Cardiac muscle cell (in vitro differentiated cells and primary cell): ENCODE measurements at regions not wholly inside any gene's neighbourhood (a gene's known extent, or its start where the extent isn't known, plus 50 kb on each side); places are given as distances from the start of the nearest gene placed in this dataset.

ENCODE experiments used
- DNase-seq, 2 donors: peaks; one replicate each; pipeline versions ENCODE4 v3.0.0 to v3.0.0-alpha.2; 2010 to 2017; ENCODE audit warnings: low read depth in 1 of 2, low spot score in 1 of 2
- H3K27ac ChIP-seq: fragments of 200-600 bp; sonication (generic); 2 replicates; pipeline ENCODE4 v1.5.1; 2016
- H3K27me3 ChIP-seq: fragments of 200-600 bp; sonication (generic); 2 replicates; pipeline ENCODE4 v1.6.0; 2016; ENCODE audit warnings: control low read depth
- H3K36me3 ChIP-seq: fragments of 200-600 bp; sonication (generic); 2 replicates; pipeline ENCODE4 v1.5.1; 2016; ENCODE audit warnings: control low read depth
- H3K4me1 ChIP-seq: fragments of 200-600 bp; sonication (generic); 2 replicates; pipeline ENCODE4 v1.8.1; 2017; ENCODE audit warnings: low read depth, mild to moderate bottlenecking, mixed run types
- H3K4me3 ChIP-seq: fragments of 200-600 bp; sonication (generic); 2 replicates; pipeline ENCODE4 v1.5.1; 2016; ENCODE audit warnings: mild to moderate bottlenecking
- H3K9me3 ChIP-seq: fragments of 200-600 bp; sonication (generic); 2 replicates; pipeline ENCODE4 v1.5.1; 2017; ENCODE audit warnings: low read depth, mild to moderate bottlenecking, control low read depth
- TF ChIP-seq, protein P1 (sequence below): IDR thresholded peaks from 2 replicates; pipeline ENCODE4 v1.5.1; 2012; ENCODE audit warnings: low read depth, mild to moderate bottlenecking, low read length

DNA sequence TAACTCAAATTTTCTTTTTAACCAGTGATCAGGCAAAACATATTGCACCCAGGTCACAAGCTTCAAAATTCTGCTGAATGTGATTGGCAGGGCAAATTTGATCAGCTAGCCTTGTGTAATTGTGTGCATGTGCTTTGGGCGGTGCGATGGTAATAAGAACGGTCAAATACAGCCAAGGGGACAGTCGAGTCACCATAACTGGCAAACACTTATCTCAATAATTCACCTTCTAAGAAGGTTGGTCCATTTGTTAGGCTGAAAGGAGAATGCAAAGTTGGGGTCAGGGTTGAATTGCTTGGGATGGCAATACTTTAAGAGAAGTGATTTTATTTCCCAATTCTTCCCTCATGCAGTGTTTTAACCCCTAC is 302.4 kb upstream of the PDZRN3 start:
- H3K4me1 ChIP-seq: no peaks in the 10 kb centered on the region
- no peak overlapping the region for H3K27ac ChIP-seq
- no peak for DNase-seq
- no peaks in the 10 kb centered on the region for H3K36me3 ChIP-seq
- H3K27me3 ChIP-seq: no peaks in the 10 kb centered on the region
- no peak overlapping the region for H3K4me3 ChIP-seq
- TF ChIP-seq, protein P1, sequence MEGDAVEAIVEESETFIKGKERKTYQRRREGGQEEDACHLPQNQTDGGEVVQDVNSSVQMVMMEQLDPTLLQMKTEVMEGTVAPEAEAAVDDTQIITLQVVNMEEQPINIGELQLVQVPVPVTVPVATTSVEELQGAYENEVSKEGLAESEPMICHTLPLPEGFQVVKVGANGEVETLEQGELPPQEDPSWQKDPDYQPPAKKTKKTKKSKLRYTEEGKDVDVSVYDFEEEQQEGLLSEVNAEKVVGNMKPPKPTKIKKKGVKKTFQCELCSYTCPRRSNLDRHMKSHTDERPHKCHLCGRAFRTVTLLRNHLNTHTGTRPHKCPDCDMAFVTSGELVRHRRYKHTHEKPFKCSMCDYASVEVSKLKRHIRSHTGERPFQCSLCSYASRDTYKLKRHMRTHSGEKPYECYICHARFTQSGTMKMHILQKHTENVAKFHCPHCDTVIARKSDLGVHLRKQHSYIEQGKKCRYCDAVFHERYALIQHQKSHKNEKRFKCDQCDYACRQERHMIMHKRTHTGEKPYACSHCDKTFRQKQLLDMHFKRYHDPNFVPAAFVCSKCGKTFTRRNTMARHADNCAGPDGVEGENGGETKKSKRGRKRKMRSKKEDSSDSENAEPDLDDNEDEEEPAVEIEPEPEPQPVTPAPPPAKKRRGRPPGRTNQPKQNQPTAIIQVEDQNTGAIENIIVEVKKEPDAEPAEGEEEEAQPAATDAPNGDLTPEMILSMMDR: no peak
- no peaks in the 10 kb centered on the region for H3K9me3 ChIP-seq

DNA sequence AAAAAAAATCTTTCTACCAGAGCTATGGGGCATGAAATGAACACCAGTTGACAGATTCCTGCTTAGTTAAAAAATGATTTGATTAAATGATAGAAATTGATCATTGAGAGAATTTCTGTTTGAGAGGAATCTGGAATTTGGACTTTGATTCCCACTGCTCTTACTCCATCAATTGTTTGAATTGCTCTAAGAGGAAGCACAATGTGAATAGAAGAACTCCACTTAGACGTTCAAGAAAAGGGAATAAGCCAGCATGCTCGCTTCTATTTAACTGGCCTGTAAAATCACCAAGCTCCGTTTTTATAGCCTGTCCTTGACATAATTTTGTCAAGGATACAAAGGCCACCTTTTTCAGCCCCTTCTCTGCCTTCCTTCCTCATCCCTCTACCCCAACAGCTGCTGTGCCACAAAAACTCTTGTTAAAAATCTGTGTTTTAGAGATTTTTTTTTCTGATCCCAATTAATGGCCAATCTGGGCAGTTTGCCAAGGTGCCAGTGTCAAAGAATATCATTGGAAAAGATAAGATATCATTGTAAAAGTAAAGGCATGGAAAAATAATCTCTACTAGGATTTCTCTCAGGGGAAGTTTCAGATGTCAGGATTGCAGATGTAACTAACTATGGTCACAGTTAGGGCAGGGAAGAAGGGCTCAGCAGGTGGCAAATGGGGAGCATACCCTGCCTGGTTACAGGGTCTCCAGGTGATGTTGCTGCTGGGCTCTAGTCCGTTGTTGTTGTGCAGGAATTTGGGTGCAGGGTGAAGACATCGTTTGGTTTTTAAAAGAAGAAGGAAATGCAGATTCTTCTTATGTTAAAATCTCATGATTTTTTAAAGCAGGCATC is 301.8 kb upstream of the PDZRN3 start:
- no peak for DNase-seq

DNA sequence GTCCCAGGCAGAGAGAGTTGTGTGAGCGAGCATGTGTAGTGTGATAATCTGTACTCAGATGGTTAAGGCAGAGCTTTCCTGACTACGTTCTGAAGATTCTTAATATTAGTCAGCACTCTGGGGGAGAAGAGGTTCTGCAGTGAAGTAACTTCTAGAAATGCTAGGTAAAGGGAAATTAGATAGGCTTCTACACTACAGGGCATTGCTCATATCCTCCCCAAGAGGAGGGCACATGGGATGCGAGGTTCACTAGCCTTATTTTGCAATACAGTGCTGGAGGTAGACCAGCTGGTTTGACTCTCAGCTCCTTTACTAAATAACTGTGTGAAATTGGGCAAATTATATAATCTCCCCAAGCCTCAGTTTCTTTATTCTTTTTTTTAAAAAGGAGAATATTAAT is 300.3 kb upstream of the PDZRN3 start:
- H3K4me3 ChIP-seq: no peak overlapping the region
- no peaks in the 10 kb centered on the region for H3K27me3 ChIP-seq
- no peaks in the 10 kb centered on the region for H3K36me3 ChIP-seq
- DNase-seq: no peak
- TF ChIP-seq, protein P1: no peak
- H3K4me1 ChIP-seq: no peaks in the 10 kb centered on the region
- no peak overlapping the region for H3K27ac ChIP-seq
- H3K9me3 ChIP-seq: no peaks in the 10 kb centered on the region

More for the DNA sequence above, 301.8 kb upstream of the PDZRN3 start:
- Histone ChIP-seq H3K9me3 (no peaks in the 10 kb centered on the region), H3K36me3 (no peaks in the 10 kb centered on the region), H3K4me3 (no peak overlapping the region), H3K27ac (no peak overlapping the region), H3K27me3 (no peaks in the 10 kb centered on the region), H3K4me1 (no peaks in the 10 kb centered on the region)
- TF ChIP-seq, protein P1: no peak

DNA sequence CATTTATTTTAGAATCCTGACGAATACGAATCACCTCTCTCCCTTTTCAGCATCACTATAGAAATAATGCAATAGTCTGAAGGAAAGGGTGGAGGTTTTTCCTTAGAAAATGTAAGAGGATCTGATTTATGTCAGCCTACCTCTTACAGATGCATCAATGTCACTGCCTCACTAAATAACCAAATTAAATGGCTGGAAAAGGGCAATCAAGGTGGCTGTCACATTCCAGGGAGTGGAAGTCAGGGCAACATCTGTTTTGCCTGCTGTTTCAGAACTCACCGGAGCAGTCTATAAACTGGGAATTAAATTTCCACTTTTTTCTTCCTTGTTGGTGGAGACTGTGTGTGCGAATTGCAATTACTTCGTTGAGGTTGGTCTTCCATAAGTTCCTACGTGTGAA is 299.3 kb upstream of the PDZRN3 start:
- DNase-seq: no peak
- H3K4me1 ChIP-seq: no peaks in the 10 kb centered on the region
- H3K4me3 ChIP-seq: no peak overlapping the region
- no peaks in the 10 kb centered on the region for H3K27me3 ChIP-seq
- H3K9me3 ChIP-seq: no peaks in the 10 kb centered on the region
- no peak overlapping the region for H3K27ac ChIP-seq
- H3K36me3 ChIP-seq: no peaks in the 10 kb centered on the region
- TF ChIP-seq, protein P1: no peak

DNA sequence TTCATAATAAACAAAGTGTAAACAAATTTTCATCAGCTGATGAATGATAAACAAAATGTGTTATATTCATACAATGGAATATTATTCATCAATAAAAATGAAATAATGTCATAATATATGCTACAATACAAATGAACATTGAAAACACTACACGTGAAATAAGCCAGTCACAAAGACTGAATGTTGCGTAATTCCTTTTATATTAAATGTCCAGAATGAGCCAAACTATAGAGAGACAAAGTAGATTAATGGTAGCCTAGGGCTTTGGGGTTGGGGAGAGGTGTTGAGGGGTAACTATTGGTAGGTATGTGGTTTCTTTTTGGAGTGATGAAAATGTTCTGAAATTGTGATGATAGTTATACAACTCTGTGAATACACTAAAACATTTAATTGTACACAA is 292.9 kb upstream of the PDZRN3 start:
- Histone ChIP-seq H3K4me1 (no peaks in the 10 kb centered on the region), H3K4me3 (no peak overlapping the region), H3K9me3 (no peaks in the 10 kb centered on the region), H3K27me3 (no peaks in the 10 kb centered on the region), H3K27ac (no peak overlapping the region), H3K36me3 (no peaks in the 10 kb centered on the region)
- DNase-seq: no peak
- TF ChIP-seq, protein P1: no peak
